B cell (primary cell): ENCODE measurements at regions not wholly inside any gene's neighbourhood (a gene's known extent, or its start where the extent isn't known, plus 50 kb on each side); places are given as distances from the start of the nearest gene placed in this dataset.

Experiments used
- ATAC-seq: fragments of 200-7000 bp; cut with Tn5 transposase; one replicate; pipeline ENCODE4 v1.10.0; 2021; ENCODE audit warnings: low read depth, mild to moderate bottlenecking, moderate number of reproducible peaks, moderate library complexity
- CTCF ChIA-PET: fragments of 350-600 bp; sonication (Branson Sonifier 250); formaldehyde crosslinking; loops from one replicate; lab custom pipeline; 2021; ENCODE audit warnings: antibody characterized with exemption, inconsistent platforms; lab: Charles Lee
- POLR2A ChIA-PET: fragments of 350-600 bp; sonication (Branson Sonifier 250); formaldehyde crosslinking; loops from one replicate; lab custom pipeline; 2021; ENCODE audit warnings: antibody characterized with exemption; lab: Charles Lee
- DNase-seq: peaks from one replicate; pipeline ENCODE4 v3.0.0; 2013
- H2AFZ ChIP-seq: 2 replicates; pipeline ENCODE4 v1.6.1; 2012; ENCODE audit warnings: mild to moderate bottlenecking, low read depth, low read length; ENCODE audit not compliant: insufficient read depth, poor library complexity, severe bottlenecking
- H3K27ac ChIP-seq, 2 donors: 1 replicate in 1 of 2; 2 replicates in 1 of 2; pipeline ENCODE4 v1.5.1; 2012 to 2013; ENCODE audit warnings: low read length in 2 of 2, mild to moderate bottlenecking in 2 of 2, moderate library complexity in 1 of 2
- H3K27me3 ChIP-seq, 4 experiments: fragments of 200-600 bp in 1 of 4; sonication (generic) in 1 of 4; replicated peaks in 1 of 4; 1 replicate in 2 of 4; 2 replicates in 2 of 4; pipeline versions ENCODE4 v1.6.1 to v1.7.0; 2013 to 2016; ENCODE audit warnings: low read length in 3 of 4, mild to moderate bottlenecking in 2 of 4, mixed read lengths in 1 of 4, moderate library complexity in 1 of 4; ENCODE audit not compliant: insufficient read depth in 4 of 4, control insufficient read depth in 3 of 4; ENCODE audit errors: control extremely low read depth in 1 of 4
- H3K36me3 ChIP-seq, 2 experiments: replicated peaks in 1 of 2; 1 replicate in 1 of 2; 2 replicates in 1 of 2; pipeline versions ENCODE4 v1.6.1 to v1.7.1; 2013; ENCODE audit warnings: low read length in 1 of 2; ENCODE audit not compliant: insufficient read depth in 2 of 2, control insufficient read depth in 1 of 2; ENCODE audit errors: control extremely low read depth in 1 of 2, extremely low read depth in 1 of 2
- H3K4me1 ChIP-seq, 2 donors: fragments of 200-600 bp in 1 of 2; sonication (generic) in 1 of 2; 1 replicate in 1 of 2; 2 replicates in 1 of 2; pipeline versions ENCODE4 v1.5.1 to v1.6.1; 2013 to 2017; ENCODE audit warnings: low read length in 2 of 2; ENCODE audit not compliant: control insufficient read depth in 2 of 2, insufficient read depth in 2 of 2
- H3K4me2 ChIP-seq: replicated peaks from 2 replicates; pipeline ENCODE3; 2012; ENCODE audit warnings: mild to moderate bottlenecking, low read depth, low read length; ENCODE audit not compliant: poor library complexity, severe bottlenecking
- H3K4me3 ChIP-seq, 5 experiments: fragments of 200-600 bp in 1 of 5; sonication (generic) in 1 of 5; 1 replicate in 3 of 5; 2 replicates in 2 of 5; pipeline versions ENCODE4 v1.5.1 to v1.7.0; 2011 to 2016; ENCODE audit warnings: low read length in 4 of 5, mild to moderate bottlenecking in 4 of 5, low read depth in 2 of 5, control low read depth in 1 of 5, moderate library complexity in 1 of 5; ENCODE audit not compliant: insufficient read depth in 1 of 5; ENCODE audit errors: control extremely low read depth in 1 of 5, extremely low read depth in 1 of 5
- H3K79me2 ChIP-seq: fragments of 200-600 bp; sonication (generic); one replicate; pipeline ENCODE4 v1.6.0; 2016; ENCODE audit warnings: low read length; ENCODE audit not compliant: control insufficient read depth, insufficient read depth
- H3K9ac ChIP-seq: fragments of 200-600 bp; sonication (generic); 2 replicates; pipeline ENCODE4 v1.6.1; 2017; ENCODE audit warnings: mild to moderate bottlenecking, low read length, moderate library complexity
- H3K9me3 ChIP-seq, 3 donors: one replicate each; pipeline versions ENCODE4 v1.6.1 to v1.7.1; 2013; ENCODE audit warnings: low read length in 2 of 3; ENCODE audit not compliant: control insufficient read depth in 2 of 3, insufficient read depth in 1 of 3; ENCODE audit errors: control extremely low read depth in 1 of 3
- H4K20me1 ChIP-seq: 2 replicates; pipeline ENCODE4 v1.6.0; 2012; ENCODE audit warnings: mild to moderate bottlenecking, low read length; ENCODE audit not compliant: insufficient read depth, control insufficient read depth, poor library complexity, severe bottlenecking
- H3K27ac Mint-ChIP-seq: one replicate; pipeline ENCODE4 v1.8.0; 2021; ENCODE audit warnings: mixed read lengths
- H3K27me3 Mint-ChIP-seq: one replicate; pipeline ENCODE4 v1.8.0; 2021; ENCODE audit warnings: mixed read lengths
- H3K4me1 Mint-ChIP-seq: one replicate; pipeline ENCODE4 v1.8.0; 2021; ENCODE audit warnings: mixed read lengths
- H3K4me3 Mint-ChIP-seq: one replicate; pipeline ENCODE4 v1.8.0; 2021; ENCODE audit warnings: mixed read lengths
- H3K9me3 Mint-ChIP-seq: one replicate; pipeline ENCODE4 v1.8.0; 2022; ENCODE audit warnings: mixed read lengths; ENCODE audit not compliant: insufficient read depth
- CTCF ChIP-seq: fragments of 200-600 bp; IDR thresholded peaks from one replicate; pipeline ENCODE4 v1.8.0; 2022; ENCODE audit warnings: antibody characterized with exemption, mild to moderate bottlenecking
- EZH2 ChIP-seq: IDR thresholded peaks from 2 replicates; pipeline ENCODE4 v1.6.1; 2012; ENCODE audit warnings: borderline replicate concordance, low read depth, mild to moderate bottlenecking, moderate library complexity, low read length; ENCODE audit not compliant: insufficient read depth, poor library complexity, severe bottlenecking
- WGBS: methylation state at CpG from one replicate; pipeline ENCODE4 v1.1.5; 2013; ENCODE audit warnings: missing lambda C conversion rate; ENCODE audit not compliant: insufficient coverage; 5-methylcytosine and 5-hydroxymethylcytosine counted together
- intact Hi-C: fragments of 100-400 bp; cut with micrococcal nuclease; formaldehyde crosslinking; loops from one replicate; pipeline ENCODE4 v1.10.0; 2022

DNA sequence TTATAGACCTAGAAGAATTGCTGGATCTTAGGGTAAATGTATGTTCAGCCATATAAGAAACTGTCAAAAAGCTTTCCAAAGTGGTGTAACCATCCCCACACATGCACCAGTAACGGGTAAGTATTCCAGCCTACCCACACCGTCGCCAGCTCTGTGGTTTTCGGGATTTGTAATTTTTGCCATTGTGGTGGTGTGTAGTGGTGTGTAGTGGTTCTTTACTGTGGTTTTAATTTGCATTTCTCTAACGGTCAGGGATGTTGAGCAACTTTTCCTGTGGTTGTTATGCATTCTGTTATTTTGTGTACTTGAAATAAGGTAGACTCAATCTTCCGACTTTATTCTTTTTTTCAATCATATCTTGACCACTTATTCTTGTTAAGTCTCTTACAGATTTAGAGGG is 342.4 kb upstream of the AJAP1 start:
- no peak for ATAC-seq
- intact Hi-C loops, result no loop called here
- Histone ChIP-seq H3K4me3 (no peak overlapping the region), H3K79me2 (no peaks in the 10 kb centered on the region), H3K27ac (no peak overlapping the region), H3K36me3 (no peaks in the 10 kb centered on the region), H3K4me2 (no peak overlapping the region), H2AFZ (no peak overlapping the region), H3K4me1 (no peaks in the 10 kb centered on the region), H4K20me1 (no peaks in the 10 kb centered on the region), H3K27me3 (no peaks in the 10 kb centered on the region), H3K9ac (no peak overlapping the region), H3K9me3 (peaks cover 0 to 15% (median 13%) of the 10 kb centered on the region in 3 donors)
- H3K4me3 Mint-ChIP-seq, result no peak overlapping the region
- H3K27ac Mint-ChIP-seq, result no peak overlapping the region
- DNase-seq, result no peak
- 20% methylated on average over 1 of the region's 6 CpGs for WGBS
- H3K27me3 Mint-ChIP-seq, result no peaks in the 10 kb centered on the region
- ChIA-PET CTCF (no interaction called here), POLR2A (no interaction called here)
- H3K4me1 Mint-ChIP-seq, result no peaks in the 10 kb centered on the region
- H3K9me3 Mint-ChIP-seq, result peaks cover 10% of the 10 kb centered on the region
- no peak for TF ChIP-seq EZH2

GRCh38 chr1:4315202-4315601 is 339.2 kb upstream of the AJAP1 start:
- H3K27ac Mint-ChIP-seq, result no peak overlapping the region
- no peaks in the 10 kb centered on the region for H4K20me1 ChIP-seq
- H3K4me3 ChIP-seq, result no peak overlapping the region
- ChIA-PET POLR2A (no interaction called here), CTCF (no interaction called here)
- no peak overlapping the region for H3K4me3 Mint-ChIP-seq
- no peaks in the 10 kb centered on the region for H3K36me3 ChIP-seq
- no peaks in the 10 kb centered on the region for H3K27me3 ChIP-seq
- no peaks in the 10 kb centered on the region for H3K4me1 ChIP-seq
- TF ChIP-seq EZH2 (no peak), CTCF (no peak)
- H3K4me1 Mint-ChIP-seq, result no peaks in the 10 kb centered on the region
- no CpG with 5 or more reads among the region's 4 CpGs for WGBS
- no peaks in the 10 kb centered on the region for H3K27me3 Mint-ChIP-seq
- H3K9me3 ChIP-seq, result peaks cover 0 to 25% (median 13%) of the 10 kb centered on the region in 3 donors
- H3K9ac ChIP-seq, result no peak overlapping the region
- H3K27ac ChIP-seq, result no peak overlapping the region
- ATAC-seq (no peak), DNase-seq (no peak)
- H3K79me2 ChIP-seq, result no peaks in the 10 kb centered on the region
- intact Hi-C loops, result no loop called here
- H2AFZ ChIP-seq, result no peak overlapping the region
- H3K4me2 ChIP-seq, result no peak overlapping the region
- H3K9me3 Mint-ChIP-seq, result peaks cover 10% of the 10 kb centered on the region
